Karpas-422 (cell line): ENCODE measurements at regions not wholly inside any gene's neighbourhood (a gene's known extent, or its start where the extent isn't known, plus 50 kb on each side); places are given as distances from the start of the nearest gene placed in this dataset.

Source experiments
- DNase-seq: peaks from one replicate; pipeline ENCODE4 v3.0.0-alpha.2; 2015
- H2AFZ ChIP-seq: fragments of 200-600 bp; sonication (generic); 2 replicates; pipeline ENCODE4 v1.6.1; 2014; ENCODE audit warnings: antibody characterized with exemption, low read length, mixed read lengths
- H3K27ac ChIP-seq: fragments of 200-600 bp; sonication (generic); 2 replicates; pipeline ENCODE4 v1.5.1; 2014; ENCODE audit warnings: mild to moderate bottlenecking, low read length, moderate library complexity
- H3K27me3 ChIP-seq: fragments of 200-600 bp; sonication (generic); 2 replicates; pipeline ENCODE4 v1.6.1; 2014; ENCODE audit warnings: low read length, mixed read lengths
- H3K36me3 ChIP-seq: fragments of 200-600 bp; sonication (generic); 2 replicates; pipeline ENCODE4 v1.6.1; 2014; ENCODE audit warnings: low read length, mixed read lengths; ENCODE audit not compliant: insufficient read depth
- H3K4me1 ChIP-seq: fragments of 200-600 bp; sonication (generic); 2 replicates; pipeline ENCODE4 v1.6.1; 2014; ENCODE audit warnings: mild to moderate bottlenecking, low read length, mixed read lengths
- H3K4me2 ChIP-seq: fragments of 200-600 bp; sonication (generic); 2 replicates; pipeline ENCODE4 v1.6.1; 2014; ENCODE audit warnings: low read length, low read depth, mild to moderate bottlenecking; ENCODE audit not compliant: poor library complexity, severe bottlenecking
- H3K4me3 ChIP-seq: fragments of 200-600 bp; sonication (generic); 2 replicates; pipeline ENCODE4 v1.5.1; 2014; ENCODE audit warnings: mild to moderate bottlenecking, antibody characterized with exemption, low read length, mixed read lengths
- H3K79me2 ChIP-seq: fragments of 200-600 bp; sonication (generic); 2 replicates; pipeline ENCODE4 v1.6.1; 2014; ENCODE audit warnings: mild to moderate bottlenecking, low read length, mixed read lengths
- H3K9ac ChIP-seq: fragments of 200-600 bp; sonication (generic); 2 replicates; pipeline ENCODE4 v1.6.0; 2014; ENCODE audit warnings: low read length
- H3K9me2 ChIP-seq: fragments of 200-600 bp; sonication (generic), shearing (Covaris generic); replicated peaks from 2 replicates; pipeline ENCODE4 v1.6.0; 2014; ENCODE audit warnings: mild to moderate bottlenecking, low read length, moderate library complexity; ENCODE audit not compliant: insufficient read depth
- H3K9me3 ChIP-seq: fragments of 300-700, 200-600 bp; sonication (generic); 2 replicates; pipeline ENCODE4 v1.6.1; 2014; ENCODE audit warnings: low read length, mixed read lengths
- H4K20me1 ChIP-seq: fragments of 200-600 bp; sonication (generic); 2 replicates; pipeline ENCODE4 v1.6.1; 2014; ENCODE audit warnings: mild to moderate bottlenecking, antibody characterized with exemption, low read length, low read depth; ENCODE audit not compliant: insufficient read depth

GRCh38 chr5:139733698-139734538 is 61.7 kb upstream of the PSD2 start:
- Histone ChIP-seq H3K79me2 (no peaks in the 10 kb centered on the region), H3K9me2 (no peaks in the 10 kb centered on the region), H3K4me2 (no peak overlapping the region), H3K9me3 (no peaks in the 10 kb centered on the region), H4K20me1 (no peaks in the 10 kb centered on the region), H3K9ac (no peak overlapping the region), H3K27me3 (no peaks in the 10 kb centered on the region), H3K4me3 (no peak overlapping the region), H3K27ac (no peak overlapping the region), H3K36me3 (no peaks in the 10 kb centered on the region), H3K4me1 (no peaks in the 10 kb centered on the region), H2AFZ (no peak overlapping the region)
- no peak for DNase-seq

- Histone ChIP-seq H3K4me2 (no peak overlapping the region), H3K27ac (no peak overlapping the region), H2AFZ (no peak overlapping the region), H3K9me2 (no peaks in the 10 kb centered on the region), H4K20me1 (no peaks in the 10 kb centered on the region), H3K36me3 (no peaks in the 10 kb centered on the region), H3K4me3 (no peak overlapping the region), H3K9ac (no peak overlapping the region), H3K27me3 (no peaks in the 10 kb centered on the region), H3K9me3 (no peaks in the 10 kb centered on the region), H3K4me1 (no peaks in the 10 kb centered on the region), H3K79me2 (no peaks in the 10 kb centered on the region)
- no peak for DNase-seq
These were observed 61.1 kb upstream of the PSD2 start for GRCh38 chr5:139734539-139734916.

- Histone ChIP-seq H3K9me3 (no peaks in the 10 kb centered on the region), H4K20me1 (peaks cover 4% of the 10 kb centered on the region; the same call in 1 of the 2 replicates), H3K4me1 (peaks cover 10% of the 10 kb centered on the region), H3K27me3 (no peaks in the 10 kb centered on the region), H3K36me3 (no peaks in the 10 kb centered on the region), H3K27ac (no peak overlapping the region), H3K79me2 (no peaks in the 10 kb centered on the region), H3K9ac (no peak overlapping the region), H3K4me2 (no peak overlapping the region), H3K4me3 (no peak overlapping the region), H2AFZ (no peak overlapping the region), H3K9me2 (no peaks in the 10 kb centered on the region)
- no peak for DNase-seq
These were observed 57.1 kb upstream of the PSD2 start for GRCh38 chr5:139738193-139739149.

GRCh38 chr5:139739150-139739974 is 56.2 kb upstream of the PSD2 start:
- Histone ChIP-seq H3K4me3 (no peak overlapping the region), H3K4me2 (no peak overlapping the region), H3K9me3 (no peaks in the 10 kb centered on the region), H3K27ac (no peak overlapping the region), H2AFZ (no peak overlapping the region), H3K9me2 (no peaks in the 10 kb centered on the region), H3K4me1 (peaks cover 10% of the 10 kb centered on the region), H3K9ac (no peak overlapping the region), H3K36me3 (no peaks in the 10 kb centered on the region), H4K20me1 (peaks cover 4% of the 10 kb centered on the region; the same call in 1 of the 2 replicates), H3K27me3 (no peaks in the 10 kb centered on the region), H3K79me2 (no peaks in the 10 kb centered on the region)
- no peak for DNase-seq

GRCh38 chr5:139740138-139740991 is 55.2 kb upstream of the PSD2 start:
- H3K9ac ChIP-seq = no peak overlapping the region
- peaks cover 10% of the 10 kb centered on the region for H3K4me1 ChIP-seq
- no peaks in the 10 kb centered on the region for H3K79me2 ChIP-seq
- no peaks in the 10 kb centered on the region for H3K36me3 ChIP-seq
- no peak overlapping the region for H3K4me2 ChIP-seq
- H3K9me2 ChIP-seq = no peaks in the 10 kb centered on the region
- DNase-seq = no peak
- H2AFZ ChIP-seq = no peak overlapping the region
- H3K9me3 ChIP-seq = no peaks in the 10 kb centered on the region
- no peak overlapping the region for H3K27ac ChIP-seq
- no peaks in the 10 kb centered on the region for H3K27me3 ChIP-seq
- peaks cover 4% of the 10 kb centered on the region; the same call in 1 of the 2 replicates for H4K20me1 ChIP-seq
- H3K4me3 ChIP-seq = no peak overlapping the region

- DNase-seq = no peak
- Histone ChIP-seq H3K79me2 (no peaks in the 10 kb centered on the region), H2AFZ (no peak overlapping the region), H3K27me3 (no peaks in the 10 kb centered on the region), H4K20me1 (peaks cover 4% of the 10 kb centered on the region; the same call in 1 of the 2 replicates), H3K4me3 (no peak overlapping the region), H3K9me3 (no peaks in the 10 kb centered on the region), H3K9ac (no peak overlapping the region), H3K4me1 (peaks cover 15% of the 10 kb centered on the region), H3K36me3 (no peaks in the 10 kb centered on the region), H3K4me2 (no peak overlapping the region), H3K9me2 (no peaks in the 10 kb centered on the region), H3K27ac (no peak overlapping the region)
These were observed 54.5 kb upstream of the PSD2 start for GRCh38 chr5:139740992-139741672.

- no peak overlapping the region for H3K9ac ChIP-seq
- H3K27ac ChIP-seq = no peak overlapping the region
- H3K9me3 ChIP-seq = no peaks in the 10 kb centered on the region
- peaks cover 6% of the 10 kb centered on the region for H4K20me1 ChIP-seq
- no peaks in the 10 kb centered on the region for H3K79me2 ChIP-seq
- no peak overlapping the region for H2AFZ ChIP-seq
- H3K4me3 ChIP-seq = no peak overlapping the region
- no peaks in the 10 kb centered on the region for H3K9me2 ChIP-seq
- no peaks in the 10 kb centered on the region for H3K27me3 ChIP-seq
- H3K4me2 ChIP-seq = no peak overlapping the region
- DNase-seq = no peak
- no peaks in the 10 kb centered on the region for H3K36me3 ChIP-seq
- H3K4me1 ChIP-seq = peaks cover 22% of the 10 kb centered on the region
These were observed 53.8 kb upstream of the PSD2 start for GRCh38 chr5:139741823-139742172.
